Activated naive CD4-positive, alpha-beta T cell treated with Interleukin-2 at 50 U/mL for 16 hours (primary cell): ENCODE measurements at regions not wholly inside any gene's neighbourhood (a gene's known extent, or its start where the extent isn't known, plus 50 kb on each side); places are given as distances from the start of the nearest gene placed in this dataset.

Experiments
- DNase-seq: peaks from one replicate; pipeline ENCODE4 v3.0.0-alpha.2; 2020

- DNase-seq: no peak
Measured at GRCh38 chr5:145237843-145238242, 597.3 kb downstream of the PRELID2 start.

GRCh38 chr5:145236983-145237382 is 598.2 kb downstream of the PRELID2 start:
- no peak for DNase-seq

- no peak for DNase-seq
Measured at GRCh38 chr5:145236127-145236526, 599.0 kb downstream of the PRELID2 start.

- DNase-seq: no peak
Measured at GRCh38 chr5:145233461-145233860, 601.7 kb downstream of the PRELID2 start.

GRCh38 chr5:145230781-145231180 is 604.4 kb downstream of the PRELID2 start:
- DNase-seq: no peak

GRCh38 chr5:145228564-145228963 is 606.6 kb downstream of the PRELID2 start:
- no peak for DNase-seq

- no peak for DNase-seq
Measured at GRCh38 chr5:145227881-145228280, 607.3 kb downstream of the PRELID2 start.

- no peak for DNase-seq
Measured at GRCh38 chr5:145226726-145227125, 608.4 kb downstream of the PRELID2 start.

- no peak for DNase-seq
Measured at GRCh38 chr5:145225529-145225928, 609.6 kb downstream of the PRELID2 start.

GRCh38 chr5:145223582-145223981 is 611.6 kb downstream of the PRELID2 start:
- DNase-seq: no peak

GRCh38 chr5:145222622-145223021 is 612.5 kb downstream of the PRELID2 start:
- DNase-seq: no peak

- no peak for DNase-seq
Measured at GRCh38 chr5:145221416-145221815, 613.7 kb downstream of the PRELID2 start.

GRCh38 chr5:145220481-145220880 is 614.7 kb downstream of the PRELID2 start:
- DNase-seq: no peak

GRCh38 chr5:145218982-145219381 is 616.2 kb downstream of the PRELID2 start:
- DNase-seq: no peak

GRCh38 chr5:145218019-145218418 is 617.1 kb downstream of the PRELID2 start:
- no peak for DNase-seq

- no peak for DNase-seq
Measured at GRCh38 chr5:145210020-145210419, 625.1 kb downstream of the PRELID2 start.

- no peak for DNase-seq
Measured at GRCh38 chr5:145205546-145205945, 629.6 kb downstream of the PRELID2 start.

GRCh38 chr5:145204743-145205142 is 630.4 kb downstream of the PRELID2 start:
- no peak for DNase-seq

- no peak for DNase-seq
Measured at GRCh38 chr5:145203193-145203592, 631.9 kb downstream of the PRELID2 start.

GRCh38 chr5:145198525-145199260 is 636.4 kb downstream of the PRELID2 start:
- no peak for DNase-seq

GRCh38 chr5:145189746-145190145 is 645.4 kb downstream of the PRELID2 start:
- no peak for DNase-seq

GRCh38 chr5:145180371-145180770 is 654.8 kb downstream of the PRELID2 start:
- no peak for DNase-seq

GRCh38 chr5:145178641-145179523 is 656.3 kb downstream of the PRELID2 start:
- no peak for DNase-seq

GRCh38 chr5:145176041-145176440 is 659.1 kb downstream of the PRELID2 start:
- no peak for DNase-seq
